WTC11 (cell line): ENCODE measurements at regions not wholly inside any gene's neighbourhood (a gene's known extent, or its start where the extent isn't known, plus 50 kb on each side); places are given as distances from the start of the nearest gene placed in this dataset.

Experiments
- ATAC-seq: fragments of 200-7000 bp; cut with Tn5 transposase; 2 replicates; pipeline ENCODE4 v1.10.0; 2021; ENCODE audit warnings: mild to moderate bottlenecking, moderate library complexity
- CTCF ChIA-PET: fragments of 300-600 bp; sonication (Branson Sonifier 250); formaldehyde crosslinking; loops from one replicate; lab custom pipeline; 2021; ENCODE audit warnings: antibody characterized with exemption; lab: Charles Lee
- POLR2A ChIA-PET: fragments of 350-600 bp; sonication (Branson Sonifier 250); formaldehyde crosslinking; loops from one replicate; lab custom pipeline; 2021; ENCODE audit warnings: antibody characterized with exemption; lab: Charles Lee
- DNase-seq: peaks from one replicate; pipeline ENCODE4 v3.0.0; 2021; ENCODE audit warnings: low spot score
- H3K27ac Mint-ChIP-seq: 2 replicates; pipeline ENCODE4 v1.8.0; 2021; ENCODE audit warnings: mixed read lengths
- H3K27me3 Mint-ChIP-seq: 2 replicates; pipeline ENCODE4 v1.8.0; 2021; ENCODE audit warnings: low read depth, mild to moderate bottlenecking, moderate library complexity, mixed read lengths
- H3K36me3 Mint-ChIP-seq: 2 replicates; pipeline ENCODE4 v1.8.0; 2021; ENCODE audit warnings: mixed read lengths
- H3K4me1 Mint-ChIP-seq: 2 replicates; pipeline ENCODE4 v1.8.0; 2022; ENCODE audit warnings: mixed read lengths
- H3K4me3 Mint-ChIP-seq: 2 replicates; pipeline ENCODE4 v1.8.0; 2021; ENCODE audit warnings: mild to moderate bottlenecking, moderate library complexity, mixed read lengths
- H3K9me3 Mint-ChIP-seq: 2 replicates; pipeline ENCODE4 v1.8.0; 2021; ENCODE audit warnings: mixed read lengths
- ETV6 ChIP-seq: sonication (generic); formaldehyde crosslinking; IDR thresholded peaks from 2 replicates; pipeline ENCODE4 v1.8.1; 2022; ENCODE audit warnings: mild to moderate bottlenecking, missing genetic modification reagents
- FOXJ3 ChIP-seq: sonication (generic); formaldehyde crosslinking; IDR thresholded peaks from 2 replicates; pipeline ENCODE4 v1.9.0; 2021; ENCODE audit warnings: missing genetic modification reagents, mild to moderate bottlenecking, borderline replicate concordance
- FOXK1 ChIP-seq: sonication (generic); formaldehyde crosslinking; IDR thresholded peaks from 2 replicates; pipeline ENCODE4 v1.8.0; 2022; ENCODE audit warnings: mild to moderate bottlenecking, moderate library complexity, missing genetic modification reagents
- JAZF1 ChIP-seq: fragments of 250-450 bp; sonication (Bioruptor Pico); IDR thresholded peaks from 2 replicates; pipeline ENCODE4 v1.9.0; 2021; ENCODE audit warnings: moderate library complexity, mild to moderate bottlenecking, inconsistent platforms
- SMAD4 ChIP-seq: sonication (generic); formaldehyde crosslinking; IDR thresholded peaks from 2 replicates; pipeline ENCODE4 v1.8.0; 2022; ENCODE audit warnings: mild to moderate bottlenecking, missing genetic modification reagents
- TCF7 ChIP-seq: sonication (generic); formaldehyde crosslinking; IDR thresholded peaks from 2 replicates; pipeline ENCODE4 v1.8.0; 2022; ENCODE audit warnings: mild to moderate bottlenecking, low read depth, missing genetic modification reagents, moderate library complexity
- ZNF219 ChIP-seq: sonication (generic); formaldehyde crosslinking; IDR thresholded peaks from 2 replicates; pipeline ENCODE4 v1.8.0; 2023; ENCODE audit warnings: missing genetic modification reagents, mild to moderate bottlenecking, borderline replicate concordance
- ZNF263 ChIP-seq: sonication (generic); formaldehyde crosslinking; IDR thresholded peaks from 2 replicates; pipeline ENCODE4 v1.8.1; 2022; ENCODE audit warnings: low read depth, mild to moderate bottlenecking, moderate library complexity, missing genetic modification reagents
- ZNF317 ChIP-seq: sonication (generic); formaldehyde crosslinking; IDR thresholded peaks from 2 replicates; pipeline ENCODE4 v1.8.1; 2023; ENCODE audit warnings: low read depth, mild to moderate bottlenecking, moderate library complexity, missing genetic modification reagents, borderline replicate concordance
- TF ChIP-seq, protein P1 (sequence below): sonication (generic); formaldehyde crosslinking; IDR thresholded peaks from 2 replicates; pipeline ENCODE4 v1.8.1; 2023; ENCODE audit warnings: mild to moderate bottlenecking, missing genetic modification reagents, moderate library complexity
- TF ChIP-seq, protein P2 (sequence below): sonication (generic); formaldehyde crosslinking; IDR thresholded peaks from 2 replicates; pipeline ENCODE4 v1.8.1; 2023; ENCODE audit warnings: mild to moderate bottlenecking, missing genetic modification reagents, moderate library complexity
- TF ChIP-seq, protein P3 (sequence below): sonication (generic); formaldehyde crosslinking; IDR thresholded peaks from 2 replicates; pipeline ENCODE4 v1.8.1; 2022; ENCODE audit warnings: mild to moderate bottlenecking, missing genetic modification reagents, moderate library complexity, borderline replicate concordance
- TF ChIP-seq, protein P4 (sequence below): fragments of 250-450 bp; sonication (Bioruptor Pico); IDR thresholded peaks from 2 replicates; pipeline ENCODE4 v1.9.0; 2021; ENCODE audit warnings: mild to moderate bottlenecking
- TF ChIP-seq, protein P5 (sequence below): fragments of 250-450 bp; sonication (Bioruptor Pico); IDR thresholded peaks from 2 replicates; pipeline ENCODE4 v1.9.0; 2021; ENCODE audit warnings: mild to moderate bottlenecking
- TF ChIP-seq, protein P6 (sequence below): fragments of 200-600 bp; IDR thresholded peaks from 2 replicates; pipeline ENCODE4 v1.8.0; 2022; ENCODE audit warnings: antibody characterized with exemption
- TF ChIP-seq, protein P7 (sequence below): sonication (generic); formaldehyde crosslinking; IDR thresholded peaks from 2 replicates; pipeline ENCODE4 v1.8.0; 2023; ENCODE audit warnings: mild to moderate bottlenecking, missing genetic modification reagents
- TF ChIP-seq, protein P8 (sequence below): sonication (generic); formaldehyde crosslinking; IDR thresholded peaks from 2 replicates; pipeline ENCODE4 v1.8.0; 2022; ENCODE audit warnings: missing genetic modification reagents

DNA sequence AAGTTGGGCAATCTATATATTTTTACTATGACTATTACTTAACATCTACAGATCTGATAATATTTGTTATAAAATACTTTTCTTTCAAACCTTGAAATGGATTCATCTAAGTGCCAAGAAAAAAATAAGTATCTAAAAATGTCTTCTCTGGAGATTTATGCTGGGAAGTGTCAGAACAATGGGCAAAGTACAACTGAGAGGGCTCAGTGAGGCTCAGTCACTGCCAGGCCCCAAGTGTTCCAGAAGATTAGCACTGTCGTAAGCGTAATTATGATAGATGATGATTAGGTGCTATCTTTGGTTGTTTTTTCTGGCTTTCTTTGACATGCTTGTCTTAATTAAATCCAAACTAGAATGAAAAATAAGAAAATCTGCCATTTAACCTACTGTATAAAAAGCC lies 72.2 kb upstream of the ADAMTS19 start:
- DNase-seq (no peak), ATAC-seq (no peak)
- TF ChIP-seq TCF7 (CRISPR knock-in tag) (no peak), ZNF263 (CRISPR knock-in tag) (no peak), JAZF1 (CRISPR knock-in tag) (no peak), ZNF219 (no peak), FOXK1 (no peak), FOXJ3 (no peak)
- TF ChIP-seq, protein P1, sequence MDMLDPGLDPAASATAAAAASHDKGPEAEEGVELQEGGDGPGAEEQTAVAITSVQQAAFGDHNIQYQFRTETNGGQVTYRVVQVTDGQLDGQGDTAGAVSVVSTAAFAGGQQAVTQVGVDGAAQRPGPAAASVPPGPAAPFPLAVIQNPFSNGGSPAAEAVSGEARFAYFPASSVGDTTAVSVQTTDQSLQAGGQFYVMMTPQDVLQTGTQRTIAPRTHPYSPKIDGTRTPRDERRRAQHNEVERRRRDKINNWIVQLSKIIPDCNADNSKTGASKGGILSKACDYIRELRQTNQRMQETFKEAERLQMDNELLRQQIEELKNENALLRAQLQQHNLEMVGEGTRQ (CRISPR knock-in tag): no peak
- TF ChIP-seq, protein P2, sequence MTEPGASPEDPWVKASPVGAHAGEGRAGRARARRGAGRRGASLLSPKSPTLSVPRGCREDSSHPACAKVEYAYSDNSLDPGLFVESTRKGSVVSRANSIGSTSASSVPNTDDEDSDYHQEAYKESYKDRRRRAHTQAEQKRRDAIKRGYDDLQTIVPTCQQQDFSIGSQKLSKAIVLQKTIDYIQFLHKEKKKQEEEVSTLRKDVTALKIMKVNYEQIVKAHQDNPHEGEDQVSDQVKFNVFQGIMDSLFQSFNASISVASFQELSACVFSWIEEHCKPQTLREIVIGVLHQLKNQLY: no peak
- Mint-ChIP-seq H3K4me1 (peaks cover 12% of the 10 kb centered on the region), H3K4me3 (no peak overlapping the region), H3K9me3 (no peaks in the 10 kb centered on the region), H3K27me3 (no peaks in the 10 kb centered on the region), H3K27ac (no peak overlapping the region), H3K36me3 (no peaks in the 10 kb centered on the region)
- ChIA-PET CTCF (no interaction called here), POLR2A (no interaction called here)

DNA sequence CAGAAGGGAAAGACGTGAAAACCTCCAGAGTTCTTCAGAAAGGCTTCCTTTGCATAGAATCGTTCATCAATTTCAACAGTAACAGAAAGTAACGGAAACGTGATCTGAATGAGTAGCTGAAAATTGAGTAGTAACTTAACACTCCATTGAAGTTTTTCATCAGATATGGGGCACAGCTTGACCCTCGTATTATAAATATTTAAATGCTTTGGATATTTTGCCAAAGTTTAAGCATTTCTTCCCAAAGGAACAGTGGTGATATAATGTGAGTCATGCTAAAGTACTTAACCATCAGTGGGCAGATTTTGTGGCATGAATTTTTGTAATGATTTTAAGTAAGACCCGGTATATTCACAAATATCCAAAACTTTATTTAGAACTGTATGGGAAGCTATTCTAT lies 67.4 kb upstream of the ADAMTS19 start:
- POLR2A ChIA-PET: no interaction called here
- Mint-ChIP-seq H3K27me3 (peaks cover 3% of the 10 kb centered on the region; the same call in 1 of the 2 replicates), H3K27ac (no peak overlapping the region)

More for the DNA sequence above, 67.4 kb upstream of the ADAMTS19 start:
- H3K36me3 Mint-ChIP-seq: peaks cover 19% of the 10 kb centered on the region
- peaks cover 35% of the 10 kb centered on the region for H3K4me1 Mint-ChIP-seq
- DNase-seq: no peak
- TF ChIP-seq, protein P3, sequence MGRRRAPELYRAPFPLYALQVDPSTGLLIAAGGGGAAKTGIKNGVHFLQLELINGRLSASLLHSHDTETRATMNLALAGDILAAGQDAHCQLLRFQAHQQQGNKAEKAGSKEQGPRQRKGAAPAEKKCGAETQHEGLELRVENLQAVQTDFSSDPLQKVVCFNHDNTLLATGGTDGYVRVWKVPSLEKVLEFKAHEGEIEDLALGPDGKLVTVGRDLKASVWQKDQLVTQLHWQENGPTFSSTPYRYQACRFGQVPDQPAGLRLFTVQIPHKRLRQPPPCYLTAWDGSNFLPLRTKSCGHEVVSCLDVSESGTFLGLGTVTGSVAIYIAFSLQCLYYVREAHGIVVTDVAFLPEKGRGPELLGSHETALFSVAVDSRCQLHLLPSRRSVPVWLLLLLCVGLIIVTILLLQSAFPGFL: no peak
- TF ChIP-seq ETV6 (CRISPR knock-in tag): no peak
- TF ChIP-seq JAZF1 (CRISPR knock-in tag): no peak
- TF ChIP-seq ZNF317 (CRISPR knock-in tag): no peak
- TF ChIP-seq, protein P4, sequence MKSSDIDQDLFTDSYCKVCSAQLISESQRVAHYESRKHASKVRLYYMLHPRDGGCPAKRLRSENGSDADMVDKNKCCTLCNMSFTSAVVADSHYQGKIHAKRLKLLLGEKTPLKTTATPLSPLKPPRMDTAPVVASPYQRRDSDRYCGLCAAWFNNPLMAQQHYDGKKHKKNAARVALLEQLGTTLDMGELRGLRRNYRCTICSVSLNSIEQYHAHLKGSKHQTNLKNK (CRISPR knock-in tag): no peak
- TF ChIP-seq, protein P5, sequence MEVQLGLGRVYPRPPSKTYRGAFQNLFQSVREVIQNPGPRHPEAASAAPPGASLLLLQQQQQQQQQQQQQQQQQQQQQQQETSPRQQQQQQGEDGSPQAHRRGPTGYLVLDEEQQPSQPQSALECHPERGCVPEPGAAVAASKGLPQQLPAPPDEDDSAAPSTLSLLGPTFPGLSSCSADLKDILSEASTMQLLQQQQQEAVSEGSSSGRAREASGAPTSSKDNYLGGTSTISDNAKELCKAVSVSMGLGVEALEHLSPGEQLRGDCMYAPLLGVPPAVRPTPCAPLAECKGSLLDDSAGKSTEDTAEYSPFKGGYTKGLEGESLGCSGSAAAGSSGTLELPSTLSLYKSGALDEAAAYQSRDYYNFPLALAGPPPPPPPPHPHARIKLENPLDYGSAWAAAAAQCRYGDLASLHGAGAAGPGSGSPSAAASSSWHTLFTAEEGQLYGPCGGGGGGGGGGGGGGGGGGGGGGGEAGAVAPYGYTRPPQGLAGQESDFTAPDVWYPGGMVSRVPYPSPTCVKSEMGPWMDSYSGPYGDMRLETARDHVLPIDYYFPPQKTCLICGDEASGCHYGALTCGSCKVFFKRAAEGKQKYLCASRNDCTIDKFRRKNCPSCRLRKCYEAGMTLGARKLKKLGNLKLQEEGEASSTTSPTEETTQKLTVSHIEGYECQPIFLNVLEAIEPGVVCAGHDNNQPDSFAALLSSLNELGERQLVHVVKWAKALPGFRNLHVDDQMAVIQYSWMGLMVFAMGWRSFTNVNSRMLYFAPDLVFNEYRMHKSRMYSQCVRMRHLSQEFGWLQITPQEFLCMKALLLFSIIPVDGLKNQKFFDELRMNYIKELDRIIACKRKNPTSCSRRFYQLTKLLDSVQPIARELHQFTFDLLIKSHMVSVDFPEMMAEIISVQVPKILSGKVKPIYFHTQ (CRISPR knock-in tag): no peak
- TF ChIP-seq, protein P6, sequence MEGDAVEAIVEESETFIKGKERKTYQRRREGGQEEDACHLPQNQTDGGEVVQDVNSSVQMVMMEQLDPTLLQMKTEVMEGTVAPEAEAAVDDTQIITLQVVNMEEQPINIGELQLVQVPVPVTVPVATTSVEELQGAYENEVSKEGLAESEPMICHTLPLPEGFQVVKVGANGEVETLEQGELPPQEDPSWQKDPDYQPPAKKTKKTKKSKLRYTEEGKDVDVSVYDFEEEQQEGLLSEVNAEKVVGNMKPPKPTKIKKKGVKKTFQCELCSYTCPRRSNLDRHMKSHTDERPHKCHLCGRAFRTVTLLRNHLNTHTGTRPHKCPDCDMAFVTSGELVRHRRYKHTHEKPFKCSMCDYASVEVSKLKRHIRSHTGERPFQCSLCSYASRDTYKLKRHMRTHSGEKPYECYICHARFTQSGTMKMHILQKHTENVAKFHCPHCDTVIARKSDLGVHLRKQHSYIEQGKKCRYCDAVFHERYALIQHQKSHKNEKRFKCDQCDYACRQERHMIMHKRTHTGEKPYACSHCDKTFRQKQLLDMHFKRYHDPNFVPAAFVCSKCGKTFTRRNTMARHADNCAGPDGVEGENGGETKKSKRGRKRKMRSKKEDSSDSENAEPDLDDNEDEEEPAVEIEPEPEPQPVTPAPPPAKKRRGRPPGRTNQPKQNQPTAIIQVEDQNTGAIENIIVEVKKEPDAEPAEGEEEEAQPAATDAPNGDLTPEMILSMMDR: no peak
- TF ChIP-seq SMAD4 (CRISPR knock-in tag): no peak
- TF ChIP-seq, protein P7, sequence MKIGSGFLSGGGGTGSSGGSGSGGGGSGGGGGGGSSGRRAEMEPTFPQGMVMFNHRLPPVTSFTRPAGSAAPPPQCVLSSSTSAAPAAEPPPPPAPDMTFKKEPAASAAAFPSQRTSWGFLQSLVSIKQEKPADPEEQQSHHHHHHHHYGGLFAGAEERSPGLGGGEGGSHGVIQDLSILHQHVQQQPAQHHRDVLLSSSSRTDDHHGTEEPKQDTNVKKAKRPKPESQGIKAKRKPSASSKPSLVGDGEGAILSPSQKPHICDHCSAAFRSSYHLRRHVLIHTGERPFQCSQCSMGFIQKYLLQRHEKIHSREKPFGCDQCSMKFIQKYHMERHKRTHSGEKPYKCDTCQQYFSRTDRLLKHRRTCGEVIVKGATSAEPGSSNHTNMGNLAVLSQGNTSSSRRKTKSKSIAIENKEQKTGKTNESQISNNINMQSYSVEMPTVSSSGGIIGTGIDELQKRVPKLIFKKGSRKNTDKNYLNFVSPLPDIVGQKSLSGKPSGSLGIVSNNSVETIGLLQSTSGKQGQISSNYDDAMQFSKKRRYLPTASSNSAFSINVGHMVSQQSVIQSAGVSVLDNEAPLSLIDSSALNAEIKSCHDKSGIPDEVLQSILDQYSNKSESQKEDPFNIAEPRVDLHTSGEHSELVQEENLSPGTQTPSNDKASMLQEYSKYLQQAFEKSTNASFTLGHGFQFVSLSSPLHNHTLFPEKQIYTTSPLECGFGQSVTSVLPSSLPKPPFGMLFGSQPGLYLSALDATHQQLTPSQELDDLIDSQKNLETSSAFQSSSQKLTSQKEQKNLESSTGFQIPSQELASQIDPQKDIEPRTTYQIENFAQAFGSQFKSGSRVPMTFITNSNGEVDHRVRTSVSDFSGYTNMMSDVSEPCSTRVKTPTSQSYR: no peak
- no peak for TF ChIP-seq TCF7 (CRISPR knock-in tag)
- TF ChIP-seq, protein P8, sequence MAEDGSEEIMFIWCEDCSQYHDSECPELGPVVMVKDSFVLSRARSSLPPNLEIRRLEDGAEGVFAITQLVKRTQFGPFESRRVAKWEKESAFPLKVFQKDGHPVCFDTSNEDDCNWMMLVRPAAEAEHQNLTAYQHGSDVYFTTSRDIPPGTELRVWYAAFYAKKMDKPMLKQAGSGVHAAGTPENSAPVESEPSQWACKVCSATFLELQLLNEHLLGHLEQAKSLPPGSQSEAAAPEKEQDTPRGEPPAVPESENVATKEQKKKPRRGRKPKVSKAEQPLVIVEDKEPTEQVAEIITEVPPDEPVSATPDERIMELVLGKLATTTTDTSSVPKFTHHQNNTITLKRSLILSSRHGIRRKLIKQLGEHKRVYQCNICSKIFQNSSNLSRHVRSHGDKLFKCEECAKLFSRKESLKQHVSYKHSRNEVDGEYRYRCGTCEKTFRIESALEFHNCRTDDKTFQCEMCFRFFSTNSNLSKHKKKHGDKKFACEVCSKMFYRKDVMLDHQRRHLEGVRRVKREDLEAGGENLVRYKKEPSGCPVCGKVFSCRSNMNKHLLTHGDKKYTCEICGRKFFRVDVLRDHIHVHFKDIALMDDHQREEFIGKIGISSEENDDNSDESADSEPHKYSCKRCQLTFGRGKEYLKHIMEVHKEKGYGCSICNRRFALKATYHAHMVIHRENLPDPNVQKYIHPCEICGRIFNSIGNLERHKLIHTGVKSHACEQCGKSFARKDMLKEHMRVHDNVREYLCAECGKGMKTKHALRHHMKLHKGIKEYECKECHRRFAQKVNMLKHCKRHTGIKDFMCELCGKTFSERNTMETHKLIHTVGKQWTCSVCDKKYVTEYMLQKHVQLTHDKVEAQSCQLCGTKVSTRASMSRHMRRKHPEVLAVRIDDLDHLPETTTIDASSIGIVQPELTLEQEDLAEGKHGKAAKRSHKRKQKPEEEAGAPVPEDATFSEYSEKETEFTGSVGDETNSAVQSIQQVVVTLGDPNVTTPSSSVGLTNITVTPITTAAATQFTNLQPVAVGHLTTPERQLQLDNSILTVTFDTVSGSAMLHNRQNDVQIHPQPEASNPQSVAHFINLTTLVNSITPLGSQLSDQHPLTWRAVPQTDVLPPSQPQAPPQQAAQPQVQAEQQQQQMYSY (CRISPR knock-in tag): no peak
- no peak overlapping the region for H3K4me3 Mint-ChIP-seq
- peaks cover 18% of the 10 kb centered on the region for H3K9me3 Mint-ChIP-seq
- no peak for ATAC-seq
- CTCF ChIA-PET: no interaction called here
